NCI-H1436 (cell line): ENCODE measurements at regions not wholly inside any gene's neighbourhood (a gene's known extent, or its start where the extent isn't known, plus 50 kb on each side); places are given as distances from the start of the nearest gene placed in this dataset.
"Not testable (repeated sequence)": the region's sequence is repeated elsewhere in the genome, so short reads cannot be mapped to it uniquely, and the experiment has no call there.

Experiments
- DNase-seq: peaks from one replicate; lab custom pipeline; 2025; lab: John Stamatoyannopoulos, UW

- DNase-seq: no peak
These were observed 110.7 kb upstream of the GZMB start for GRCh38 chr14:24744641-24745040.

- DNase-seq: no peak
These were observed 107.9 kb upstream of the GZMB start for GRCh38 chr14:24741871-24742270.

GRCh38 chr14:24735984-24736630 is 102.1 kb upstream of the GZMB start:
- DNase-seq: no peak

- DNase-seq: peak; percentile 6
These were observed 101.0 kb upstream of the GZMB start for GRCh38 chr14:24734917-24735500.

- no peak for DNase-seq
These were observed 92.5 kb upstream of the GZMB start for GRCh38 chr14:24726480-24726879.

- DNase-seq: no peak
These were observed 91.3 kb upstream of the GZMB start for GRCh38 chr14:24725311-24725710.

- no peak for DNase-seq
These were observed 87.8 kb upstream of the GZMB start for GRCh38 chr14:24721775-24722174.

- DNase-seq: no peak
These were observed 81.2 kb upstream of the GZMB start for GRCh38 chr14:24715239-24715638.

- DNase-seq: no peak
These were observed 79.4 kb upstream of the GZMB start for GRCh38 chr14:24713404-24713803.

- no peak for DNase-seq
These were observed 78.9 kb upstream of the GZMB start for GRCh38 chr14:24712909-24713308.

GRCh38 chr14:24712374-24712773 is 78.4 kb upstream of the GZMB start:
- no peak for DNase-seq

GRCh38 chr14:24710403-24711112 is 76.6 kb upstream of the GZMB start:
- DNase-seq: no peak

GRCh38 chr14:24708684-24709083 is 74.7 kb upstream of the GZMB start:
- no peak for DNase-seq

GRCh38 chr14:24706351-24706750 is 72.4 kb upstream of the GZMB start:
- DNase-seq: no peak

- DNase-seq: no peak
These were observed 71.8 kb upstream of the GZMB start for GRCh38 chr14:24705840-24706239.

GRCh38 chr14:24701062-24701461 is 67.1 kb upstream of the GZMB start:
- DNase-seq: no peak

- DNase-seq: no peak
These were observed 66.5 kb upstream of the GZMB start for GRCh38 chr14:24700511-24700910.

GRCh38 chr14:24699052-24699451 is 65.1 kb upstream of the GZMB start:
- no peak for DNase-seq

GRCh38 chr14:24696280-24696920 is 62.4 kb upstream of the GZMB start:
- not testable (repeated sequence) for DNase-seq

GRCh38 chr14:24695265-24696241 is 61.6 kb upstream of the GZMB start:
- no peak for DNase-seq

- DNase-seq: no peak
These were observed 60.7 kb upstream of the GZMB start for GRCh38 chr14:24694680-24695079.

- no peak for DNase-seq
These were observed 60.0 kb upstream of the GZMB start for GRCh38 chr14:24693983-24694382.
